ENCODE measurements at regions not wholly inside any gene's neighbourhood (a gene's known extent, or its start where the extent isn't known, plus 50 kb on each side); places are given as distances from the start of the nearest gene placed in this dataset.
"Not testable (repeated sequence)": the region's sequence is repeated elsewhere in the genome, so short reads cannot be mapped to it uniquely, and the experiment has no call there.

GRCh38 chr1:244154508-244154871, 103.4 kb downstream of the ZBTB18 start:
- no peaks in the 10 kb centered on the region for H3K4me1 ChIP-seq
- Mint-ChIP-seq H3K27me3 (ENCODE audit: insufficient read depth, unreplicated experiment) (no peaks in the 10 kb centered on the region), H3K4me1 (ENCODE audit: low read depth, unreplicated experiment) (no peaks in the 10 kb centered on the region), H3K36me3 (ENCODE audit: insufficient read depth, unreplicated experiment) (no peaks in the 10 kb centered on the region), H3K4me3 (ENCODE audit: unreplicated experiment) (no peak overlapping the region), H3K9me3 (ENCODE audit: unreplicated experiment) (no peaks in the 10 kb centered on the region), H3K27ac (ENCODE audit: unreplicated experiment) (no peak overlapping the region)
- ChIA-PET CTCF (no interaction called here), POLR2A (no interaction called here)
- intact Hi-C loops (cut with micrococcal nuclease; ENCODE audit: unreplicated experiment): no loop called here
- H3K4me3 ChIP-seq (ENCODE audit: low read depth, low read length): no peak overlapping the region
- H3K27me3 ChIP-seq (replicated peaks; ENCODE audit: control insufficient read depth, insufficient read depth, low read length): no peaks in the 10 kb centered on the region
- no peaks in the 10 kb centered on the region for H3K9me3 ChIP-seq
- H3K36me3 ChIP-seq (ENCODE audit: control insufficient read depth, insufficient read depth, low read length): no peaks in the 10 kb centered on the region
- DNase-seq: no peak
- no peak for TF ChIP-seq CTCF (IDR thresholded peaks at IDR 0.05; ENCODE audit: insufficient read depth in 1 of 2, low read depth in 1 of 2, low read length in 1 of 2, severe bottlenecking in 1 of 2, unreplicated experiment in 1 of 2)
- no TSS peak for BruUV-seq (replicated peaks)

GRCh38 chr1:244154872-244155531, 103.9 kb downstream of the ZBTB18 start:
- CTCF ChIA-PET: no interaction called here
- H3K36me3 Mint-ChIP-seq (ENCODE audit: insufficient read depth, unreplicated experiment): no peaks in the 10 kb centered on the region
- no peak for DNase-seq
- no peak overlapping the region for H3K4me3 ChIP-seq (ENCODE audit: low read depth, low read length)
- H3K27me3 ChIP-seq (replicated peaks; ENCODE audit: control insufficient read depth, insufficient read depth, low read length): no peaks in the 10 kb centered on the region
- no TSS peak for BruUV-seq (replicated peaks)
- no peaks in the 10 kb centered on the region for H3K9me3 ChIP-seq
- intact Hi-C loops (cut with micrococcal nuclease; ENCODE audit: unreplicated experiment): no loop called here
- no peaks in the 10 kb centered on the region for H3K4me1 ChIP-seq
- H3K9me3 Mint-ChIP-seq (ENCODE audit: unreplicated experiment): no peaks in the 10 kb centered on the region
- no peak overlapping the region for H3K27ac Mint-ChIP-seq (ENCODE audit: unreplicated experiment)
- no peaks in the 10 kb centered on the region for H3K36me3 ChIP-seq (ENCODE audit: control insufficient read depth, insufficient read depth, low read length)
- H3K27me3 Mint-ChIP-seq (ENCODE audit: insufficient read depth, unreplicated experiment): no peaks in the 10 kb centered on the region
- no peak for TF ChIP-seq CTCF (IDR thresholded peaks at IDR 0.05; ENCODE audit: insufficient read depth in 1 of 2, low read depth in 1 of 2, low read length in 1 of 2, severe bottlenecking in 1 of 2, unreplicated experiment in 1 of 2)
- POLR2A ChIA-PET: no interaction called here
- no peaks in the 10 kb centered on the region for H3K4me1 Mint-ChIP-seq (ENCODE audit: low read depth, unreplicated experiment)
- no peak overlapping the region for H3K4me3 Mint-ChIP-seq (ENCODE audit: unreplicated experiment)

- Mint-ChIP-seq H3K9me3 (ENCODE audit: unreplicated experiment) (no peaks in the 10 kb centered on the region), H3K27ac (ENCODE audit: unreplicated experiment) (no peak overlapping the region), H3K4me1 (ENCODE audit: low read depth, unreplicated experiment) (no peaks in the 10 kb centered on the region), H3K27me3 (ENCODE audit: insufficient read depth, unreplicated experiment) (no peaks in the 10 kb centered on the region), H3K4me3 (ENCODE audit: unreplicated experiment) (no peak overlapping the region), H3K36me3 (ENCODE audit: insufficient read depth, unreplicated experiment) (no peaks in the 10 kb centered on the region)
- no peak for DNase-seq
- ChIA-PET CTCF (no interaction called here), POLR2A (no interaction called here)
- no TSS peak for BruUV-seq (replicated peaks)
- Histone ChIP-seq H3K4me1 (no peaks in the 10 kb centered on the region), H3K4me3 (ENCODE audit: low read depth, low read length) (no peak overlapping the region), H3K9me3 (no peaks in the 10 kb centered on the region), H3K27me3 (replicated peaks; ENCODE audit: control insufficient read depth, insufficient read depth, low read length) (no peaks in the 10 kb centered on the region), H3K36me3 (ENCODE audit: control insufficient read depth, insufficient read depth, low read length) (no peaks in the 10 kb centered on the region)
- no peak for TF ChIP-seq CTCF (IDR thresholded peaks at IDR 0.05; ENCODE audit: insufficient read depth in 1 of 2, low read depth in 1 of 2, low read length in 1 of 2, severe bottlenecking in 1 of 2, unreplicated experiment in 1 of 2)
- intact Hi-C loops (cut with micrococcal nuclease; ENCODE audit: unreplicated experiment): no loop called here
These were observed 104.6 kb downstream of the ZBTB18 start for GRCh38 chr1:244155661-244156060.

DNA sequence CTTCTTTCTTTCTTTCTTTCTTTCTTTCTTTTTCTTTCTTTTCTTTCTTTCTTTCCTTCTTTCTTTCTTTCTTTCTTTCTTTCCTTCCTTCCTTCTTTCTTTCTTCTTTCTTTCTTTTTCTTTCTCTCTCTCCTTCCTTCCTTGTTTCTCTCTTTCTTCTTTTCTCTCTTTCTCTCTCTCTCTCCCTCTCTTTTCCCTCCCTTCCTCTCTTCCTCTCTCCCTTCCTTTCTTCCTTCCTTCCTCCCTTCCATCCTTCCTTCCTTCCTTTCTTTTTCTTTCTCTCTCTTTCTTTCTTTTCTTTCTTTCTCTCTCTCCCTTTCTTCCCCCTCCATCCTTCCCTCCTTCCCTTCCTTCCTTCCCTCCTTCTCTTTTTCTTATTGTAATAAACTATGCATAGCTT, 105.5 kb downstream of the ZBTB18 start:
- not testable (repeated sequence) for BruUV-seq (replicated peaks); DNase-seq; H3K27me3 Mint-ChIP-seq (ENCODE audit: insufficient read depth, unreplicated experiment)

More for the DNA sequence above, 105.5 kb downstream of the ZBTB18 start:
- H3K4me1 ChIP-seq; H3K27me3 ChIP-seq (replicated peaks; ENCODE audit: control insufficient read depth, insufficient read depth, low read length); H3K27ac Mint-ChIP-seq (ENCODE audit: unreplicated experiment); CTCF ChIA-PET; H3K4me3 ChIP-seq (ENCODE audit: low read depth, low read length); H3K9me3 Mint-ChIP-seq (ENCODE audit: unreplicated experiment); H3K36me3 ChIP-seq (ENCODE audit: control insufficient read depth, insufficient read depth, low read length); intact Hi-C loops (cut with micrococcal nuclease; ENCODE audit: unreplicated experiment); POLR2A ChIA-PET; H3K36me3 Mint-ChIP-seq (ENCODE audit: insufficient read depth, unreplicated experiment); H3K9me3 ChIP-seq; H3K4me3 Mint-ChIP-seq (ENCODE audit: unreplicated experiment); H3K4me1 Mint-ChIP-seq (ENCODE audit: low read depth, unreplicated experiment): not testable (repeated sequence)

Data from Caco-2 (cell line).